Uterus (tissue), 3 donors: ENCODE measurements at regions not wholly inside any gene's neighbourhood (a gene's known extent, or its start where the extent isn't known, plus 50 kb on each side); places are given as distances from the start of the nearest gene placed in this dataset.

Source experiments
- DNase-seq, 2 donors: peaks; one replicate each; pipeline ENCODE4 v3.0.0-alpha.2; 2019 to 2020
- H3K27ac ChIP-seq, 2 donors: fragments of 200-600 bp; sonication (generic); 1 replicate in 1 of 2; 2 replicates in 1 of 2; pipeline ENCODE4 v1.5.1; 2016 to 2018
- H3K27me3 ChIP-seq, 2 donors: fragments of 200-600 bp; sonication (generic); one replicate each; pipeline ENCODE4 v1.5.1; 2018 to 2019; ENCODE audit warnings: control low read depth in 1 of 2
- H3K36me3 ChIP-seq, 2 donors: fragments of 200-600 bp; sonication (generic); one replicate each; pipeline ENCODE4 v1.5.1; 2019; ENCODE audit warnings: control low read depth in 1 of 2
- H3K4me1 ChIP-seq, 2 donors: fragments of 200-600 bp; sonication (generic); one replicate each; pipeline ENCODE4 v1.5.1; 2018 to 2019; ENCODE audit warnings: control low read depth in 1 of 2
- H3K4me3 ChIP-seq, 2 donors: fragments of 200-600 bp; sonication (generic); 1 replicate in 1 of 2; 2 replicates in 1 of 2; pipeline ENCODE4 v1.5.1; 2018 to 2019; ENCODE audit warnings: mild to moderate bottlenecking in 1 of 2
- H3K9me3 ChIP-seq, 2 donors: fragments of 200-600 bp; sonication (generic); one replicate each; pipeline ENCODE4 v1.5.1; 2019; ENCODE audit warnings: control low read depth in 1 of 2
- CTCF ChIP-seq, 4 experiments: fragments of 200-600 bp in 2 of 4; fragments of 450-650 bp in 2 of 4; sonication (generic) in 2 of 4; IDR thresholded peaks; one replicate each; pipeline ENCODE4 v1.5.1; 2016 to 2019; ENCODE audit warnings: antibody characterized with exemption in 4 of 4, mild to moderate bottlenecking in 2 of 4, moderate library complexity in 1 of 4
- POLR2A ChIP-seq, 2 donors: fragments of 450-650 bp; IDR thresholded peaks; one replicate each; pipeline ENCODE4 v1.6.1; 2016; ENCODE audit warnings: antibody characterized with exemption in 2 of 2, mild to moderate bottlenecking in 1 of 2, moderate library complexity in 1 of 2
- intact Hi-C: fragments of 100-400 bp; cut with DNase I; formaldehyde crosslinking; loops from one replicate; pipeline ENCODE4 v1.15.1; 2023; ENCODE audit warnings: low total_unique reads
- donor health status: DM: yes; HTN: yes; CAD: no.

DNA sequence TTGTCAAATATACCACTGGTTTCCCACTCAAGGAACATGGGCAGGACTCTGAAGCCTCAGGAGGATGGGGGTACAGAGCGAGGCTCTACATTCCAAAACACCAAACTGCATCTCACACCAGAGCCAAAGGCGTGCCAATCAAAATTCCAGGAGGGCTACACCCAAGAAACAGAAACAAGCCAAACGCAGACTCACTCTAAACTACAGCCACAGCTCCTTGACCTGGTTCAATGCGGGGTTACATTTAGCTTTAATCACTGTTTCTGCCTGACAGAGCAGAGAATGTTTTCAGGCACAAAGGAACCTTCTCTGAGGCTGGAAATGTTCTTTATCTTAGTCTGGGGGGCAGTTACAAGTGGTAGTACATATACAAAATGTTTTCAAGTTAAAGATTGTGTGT, 2121.5 kb upstream of the AGA start:
- no peak for TF ChIP-seq POLR2A (IDR thresholded peaks at IDR 0.05)
- TF ChIP-seq CTCF (IDR thresholded peaks at IDR 0.05), result no peak
- intact Hi-C loops, result no loop called here
- no peaks in the 10 kb centered on the region for H3K9me3 ChIP-seq
- H3K4me1 ChIP-seq, result no peaks in the 10 kb centered on the region
- no peak overlapping the region for H3K27ac ChIP-seq
- no peak overlapping the region for H3K4me3 ChIP-seq
- DNase-seq, result no peak
- no peaks in the 10 kb centered on the region for H3K36me3 ChIP-seq
- no peaks in the 10 kb centered on the region for H3K27me3 ChIP-seq

GRCh38 chr4:179569549-179569948, 2127.3 kb upstream of the AGA start:
- H3K4me1 ChIP-seq, result no peaks in the 10 kb centered on the region
- no peaks in the 10 kb centered on the region for H3K9me3 ChIP-seq
- no peak for TF ChIP-seq POLR2A (IDR thresholded peaks at IDR 0.05)
- no peak for TF ChIP-seq CTCF (IDR thresholded peaks at IDR 0.05)
- H3K4me3 ChIP-seq, result no peak overlapping the region
- intact Hi-C loops, result no loop called here
- H3K27me3 ChIP-seq, result no peaks in the 10 kb centered on the region
- H3K36me3 ChIP-seq, result no peaks in the 10 kb centered on the region
- no peak overlapping the region for H3K27ac ChIP-seq
- DNase-seq, result no peak

DNA sequence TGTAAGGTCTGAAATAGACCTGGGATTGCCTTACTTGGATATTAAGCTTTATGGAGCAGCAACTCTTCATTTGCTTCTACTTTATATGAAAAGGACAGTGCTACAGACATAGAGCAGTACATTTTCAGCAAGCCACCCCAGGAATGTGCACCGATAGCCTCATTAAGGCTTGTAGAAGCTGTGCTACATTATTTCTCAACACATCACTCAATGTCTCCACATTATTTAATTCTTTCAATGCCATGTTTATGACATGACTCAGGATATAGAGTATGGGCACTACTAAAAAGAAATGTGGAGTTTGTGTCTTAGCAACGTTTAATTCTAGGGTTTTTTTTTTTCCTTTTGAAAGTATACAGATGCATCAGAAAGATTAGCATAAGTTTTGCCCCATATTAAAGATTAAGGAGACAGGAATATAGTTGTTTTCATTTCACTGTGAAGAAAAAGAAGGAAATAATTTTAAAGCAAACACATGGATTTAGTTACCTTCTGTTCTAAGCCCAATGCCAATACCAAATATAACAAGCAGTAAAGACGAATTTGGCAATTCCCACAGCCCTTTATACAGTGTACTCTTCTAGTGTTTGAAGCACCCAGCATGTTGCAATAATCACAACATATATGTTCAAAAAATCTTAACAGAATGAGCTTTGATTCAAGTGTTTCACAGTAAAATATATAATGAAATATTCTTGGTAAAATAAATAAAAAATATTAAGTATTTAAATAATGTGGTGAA, 2140.1 kb upstream of the AGA start:
- Histone ChIP-seq H3K27ac (no peak overlapping the region), H3K9me3 (no peaks in the 10 kb centered on the region), H3K4me1 (no peaks in the 10 kb centered on the region), H3K36me3 (no peaks in the 10 kb centered on the region), H3K27me3 (no peaks in the 10 kb centered on the region), H3K4me3 (no peak overlapping the region)
- DNase-seq, result no peak
- TF ChIP-seq CTCF (IDR thresholded peaks at IDR 0.05) (no peak), POLR2A (IDR thresholded peaks at IDR 0.05) (no peak)
- intact Hi-C loops, result no loop called here

DNA sequence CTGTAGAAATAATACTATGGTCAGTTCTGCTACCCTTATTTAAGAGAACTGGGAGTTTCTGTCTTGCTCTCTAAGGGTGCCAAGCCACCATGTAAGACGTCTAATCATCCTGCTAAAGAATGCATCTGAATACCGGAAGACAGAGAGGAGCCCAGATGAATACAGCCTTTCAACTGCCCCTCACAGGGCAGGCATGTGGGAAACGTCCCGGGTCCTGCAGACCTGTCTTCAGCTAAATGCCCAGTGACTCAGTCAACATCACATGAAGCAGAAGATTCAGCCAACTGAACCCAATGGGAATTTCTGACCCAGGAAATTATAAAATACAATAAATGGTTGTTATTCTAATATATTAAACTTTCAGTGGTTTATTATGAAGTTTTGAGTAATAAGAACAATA, 2141.0 kb upstream of the AGA start:
- no peak overlapping the region for H3K27ac ChIP-seq
- no peak for DNase-seq
- no peaks in the 10 kb centered on the region for H3K9me3 ChIP-seq
- intact Hi-C loops, result no loop called here
- no peak overlapping the region for H3K4me3 ChIP-seq
- no peaks in the 10 kb centered on the region for H3K36me3 ChIP-seq
- H3K4me1 ChIP-seq, result no peaks in the 10 kb centered on the region
- H3K27me3 ChIP-seq, result no peaks in the 10 kb centered on the region
- no peak for TF ChIP-seq CTCF (IDR thresholded peaks at IDR 0.05)
- TF ChIP-seq POLR2A (IDR thresholded peaks at IDR 0.05), result no peak

DNA sequence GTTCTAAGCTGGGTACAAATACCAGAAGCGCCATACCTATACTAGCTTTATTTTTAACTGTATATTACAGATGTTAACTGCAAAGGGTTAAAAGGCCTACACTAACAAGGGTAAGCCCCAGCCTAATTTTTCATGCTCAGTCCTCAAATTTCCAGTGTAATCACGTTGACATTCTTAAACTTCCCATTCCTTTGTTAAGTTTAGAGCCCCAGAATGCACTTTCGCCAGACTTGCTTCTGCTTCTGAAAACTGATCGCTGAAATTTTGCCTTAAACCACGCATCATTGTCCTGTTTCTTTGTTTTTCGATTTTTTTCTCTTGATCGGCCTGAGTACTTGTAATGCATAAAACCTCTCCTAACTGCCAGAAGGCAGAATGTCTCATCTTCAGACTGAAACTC, 2141.9 kb upstream of the AGA start:
- intact Hi-C loops, result no loop called here
- no peak for TF ChIP-seq POLR2A (IDR thresholded peaks at IDR 0.05)
- no peak for TF ChIP-seq CTCF (IDR thresholded peaks at IDR 0.05)
- H3K27ac ChIP-seq, result no peak overlapping the region
- DNase-seq, result no peak
- H3K4me3 ChIP-seq, result no peak overlapping the region
- no peaks in the 10 kb centered on the region for H3K9me3 ChIP-seq
- H3K36me3 ChIP-seq, result no peaks in the 10 kb centered on the region
- H3K27me3 ChIP-seq, result no peaks in the 10 kb centered on the region
- H3K4me1 ChIP-seq, result no peaks in the 10 kb centered on the region
